IMR-90 (cell line): ENCODE measurements at regions not wholly inside any gene's neighbourhood (a gene's known extent, or its start where the extent isn't known, plus 50 kb on each side); places are given as distances from the start of the nearest gene placed in this dataset.

Source experiments
- POLR2A ChIP-seq: IDR thresholded peaks from 2 replicates; pipeline ENCODE4 v1.6.1; 2012; ENCODE audit warnings: mild to moderate bottlenecking, low read depth, low read length
- RCOR1 ChIP-seq: IDR thresholded peaks from 2 replicates; pipeline ENCODE4 v1.6.1; 2012; ENCODE audit warnings: mild to moderate bottlenecking, low read length, improper control_type of control experiment; ENCODE audit not compliant: insufficient replicate concordance
- SMC3 ChIP-seq: fragments of 150-350 bp; IDR thresholded peaks from 2 replicates; pipeline ENCODE4 v1.6.1; 2016; ENCODE audit warnings: low read depth, mild to moderate bottlenecking, antibody characterized with exemption, low read length, moderate library complexity
- USF2 ChIP-seq: fragments of 150-350 bp; IDR thresholded peaks from 2 replicates; pipeline ENCODE4 v1.6.1; 2017; ENCODE audit warnings: mild to moderate bottlenecking, antibody characterized with exemption, low read length, low read depth
- TF ChIP-seq, protein P1 (sequence below): conservative IDR thresholded peaks from 2 replicates; pipeline ENCODE4 v1.5.1; 2012; ENCODE audit warnings: mild to moderate bottlenecking, low read depth, low read length, improper control_type of control experiment

DNA sequence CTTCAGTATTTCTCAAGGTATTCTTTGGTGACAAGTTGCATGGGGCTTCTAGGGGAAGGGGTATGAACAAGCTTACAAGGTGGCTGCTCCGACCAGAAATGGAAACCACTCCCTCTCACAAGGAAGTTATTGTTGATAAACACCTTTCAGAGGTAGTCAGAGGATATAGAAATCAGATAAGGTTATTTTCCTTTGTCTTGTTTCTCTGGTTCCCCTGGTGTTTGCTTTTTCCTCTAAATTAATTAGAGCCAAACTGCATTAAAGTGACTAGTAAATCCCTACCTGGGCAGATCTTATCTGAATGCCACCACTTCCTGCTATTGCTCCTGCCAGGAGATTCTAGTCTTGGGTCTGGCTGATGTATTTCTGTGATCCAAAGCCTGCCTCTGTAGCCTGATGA lies 725.4 kb downstream of the INHBA start:
- TF ChIP-seq USF2 (no peak), RCOR1 (no peak), POLR2A (no peak), SMC3 (no peak)
- TF ChIP-seq, protein P1, sequence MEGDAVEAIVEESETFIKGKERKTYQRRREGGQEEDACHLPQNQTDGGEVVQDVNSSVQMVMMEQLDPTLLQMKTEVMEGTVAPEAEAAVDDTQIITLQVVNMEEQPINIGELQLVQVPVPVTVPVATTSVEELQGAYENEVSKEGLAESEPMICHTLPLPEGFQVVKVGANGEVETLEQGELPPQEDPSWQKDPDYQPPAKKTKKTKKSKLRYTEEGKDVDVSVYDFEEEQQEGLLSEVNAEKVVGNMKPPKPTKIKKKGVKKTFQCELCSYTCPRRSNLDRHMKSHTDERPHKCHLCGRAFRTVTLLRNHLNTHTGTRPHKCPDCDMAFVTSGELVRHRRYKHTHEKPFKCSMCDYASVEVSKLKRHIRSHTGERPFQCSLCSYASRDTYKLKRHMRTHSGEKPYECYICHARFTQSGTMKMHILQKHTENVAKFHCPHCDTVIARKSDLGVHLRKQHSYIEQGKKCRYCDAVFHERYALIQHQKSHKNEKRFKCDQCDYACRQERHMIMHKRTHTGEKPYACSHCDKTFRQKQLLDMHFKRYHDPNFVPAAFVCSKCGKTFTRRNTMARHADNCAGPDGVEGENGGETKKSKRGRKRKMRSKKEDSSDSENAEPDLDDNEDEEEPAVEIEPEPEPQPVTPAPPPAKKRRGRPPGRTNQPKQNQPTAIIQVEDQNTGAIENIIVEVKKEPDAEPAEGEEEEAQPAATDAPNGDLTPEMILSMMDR = no peak
